PFSK-1 (cell line): ENCODE measurements at regions not wholly inside any gene's neighbourhood (a gene's known extent, or its start where the extent isn't known, plus 50 kb on each side); places are given as distances from the start of the nearest gene placed in this dataset.

Source experiments
- TAF1 ChIP-seq: IDR thresholded peaks from 2 replicates; pipeline ENCODE4 v1.6.1; 2012; ENCODE audit warnings: low read length, control low read depth, borderline replicate concordance; ENCODE audit not compliant: insufficient read depth
- TF ChIP-seq, protein P1 (sequence below), 2 experiments: IDR thresholded peaks; 2 replicates each; pipeline versions ENCODE4 v1.6.1 to v1.8.0; 2011 to 2012; ENCODE audit warnings: low read depth in 2 of 2, low read length in 2 of 2, control low read depth in 1 of 2, inconsistent platforms in 1 of 2, mild to moderate bottlenecking in 1 of 2, moderate library complexity in 1 of 2; ENCODE audit not compliant: insufficient read depth in 1 of 2

DNA sequence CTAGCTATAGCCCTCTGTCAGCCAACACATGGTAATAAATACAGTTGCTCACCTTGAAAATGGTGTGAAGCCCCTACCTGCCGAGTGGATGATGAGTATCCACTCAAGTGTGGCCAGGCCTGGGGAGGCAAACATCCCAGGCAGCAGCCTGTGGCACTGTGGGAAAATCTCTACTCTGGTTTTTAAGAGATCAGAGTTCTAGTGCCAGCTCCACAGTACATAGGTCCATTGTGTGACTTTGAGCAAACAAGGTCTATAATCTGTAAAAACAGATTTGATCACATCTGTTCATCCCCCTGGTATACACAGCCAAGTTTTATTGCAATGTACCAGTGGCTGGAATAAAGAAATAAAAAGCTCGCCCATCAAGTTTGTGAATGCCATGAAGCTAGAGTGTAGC, 82.7 kb upstream of the ARMC2 start:
- TF ChIP-seq TAF1: no peak
- TF ChIP-seq, protein P1, sequence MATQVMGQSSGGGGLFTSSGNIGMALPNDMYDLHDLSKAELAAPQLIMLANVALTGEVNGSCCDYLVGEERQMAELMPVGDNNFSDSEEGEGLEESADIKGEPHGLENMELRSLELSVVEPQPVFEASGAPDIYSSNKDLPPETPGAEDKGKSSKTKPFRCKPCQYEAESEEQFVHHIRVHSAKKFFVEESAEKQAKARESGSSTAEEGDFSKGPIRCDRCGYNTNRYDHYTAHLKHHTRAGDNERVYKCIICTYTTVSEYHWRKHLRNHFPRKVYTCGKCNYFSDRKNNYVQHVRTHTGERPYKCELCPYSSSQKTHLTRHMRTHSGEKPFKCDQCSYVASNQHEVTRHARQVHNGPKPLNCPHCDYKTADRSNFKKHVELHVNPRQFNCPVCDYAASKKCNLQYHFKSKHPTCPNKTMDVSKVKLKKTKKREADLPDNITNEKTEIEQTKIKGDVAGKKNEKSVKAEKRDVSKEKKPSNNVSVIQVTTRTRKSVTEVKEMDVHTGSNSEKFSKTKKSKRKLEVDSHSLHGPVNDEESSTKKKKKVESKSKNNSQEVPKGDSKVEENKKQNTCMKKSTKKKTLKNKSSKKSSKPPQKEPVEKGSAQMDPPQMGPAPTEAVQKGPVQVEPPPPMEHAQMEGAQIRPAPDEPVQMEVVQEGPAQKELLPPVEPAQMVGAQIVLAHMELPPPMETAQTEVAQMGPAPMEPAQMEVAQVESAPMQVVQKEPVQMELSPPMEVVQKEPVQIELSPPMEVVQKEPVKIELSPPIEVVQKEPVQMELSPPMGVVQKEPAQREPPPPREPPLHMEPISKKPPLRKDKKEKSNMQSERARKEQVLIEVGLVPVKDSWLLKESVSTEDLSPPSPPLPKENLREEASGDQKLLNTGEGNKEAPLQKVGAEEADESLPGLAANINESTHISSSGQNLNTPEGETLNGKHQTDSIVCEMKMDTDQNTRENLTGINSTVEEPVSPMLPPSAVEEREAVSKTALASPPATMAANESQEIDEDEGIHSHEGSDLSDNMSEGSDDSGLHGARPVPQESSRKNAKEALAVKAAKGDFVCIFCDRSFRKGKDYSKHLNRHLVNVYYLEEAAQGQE (IDR thresholded peaks at IDR 0.05; ENCODE audit: insufficient read depth in 1 of 2, low read depth in 2 of 2, low read length in 2 of 2): no peak
